Vagina (tissue), 2 donors: ENCODE measurements at regions not wholly inside any gene's neighbourhood (a gene's known extent, or its start where the extent isn't known, plus 50 kb on each side); places are given as distances from the start of the nearest gene placed in this dataset.

Experiments
- DNase-seq, 2 donors: peaks; one replicate each; pipeline ENCODE4 v3.0.0-alpha.2; 2017; ENCODE audit errors: extremely low spot score in 2 of 2
- H3K27ac ChIP-seq: fragments of 200-600 bp; sonication (generic); one replicate; pipeline ENCODE4 v1.5.1; 2019
- H3K27me3 ChIP-seq: fragments of 200-600 bp; sonication (generic); one replicate; pipeline ENCODE4 v1.5.1; 2019
- H3K36me3 ChIP-seq, 2 donors: fragments of 200-600 bp; sonication (generic); one replicate each; pipeline ENCODE4 v1.5.1; 2017 to 2019
- H3K4me1 ChIP-seq: fragments of 200-600 bp; sonication (generic); one replicate; pipeline ENCODE4 v1.5.1; 2019
- H3K4me3 ChIP-seq, 2 donors: fragments of 200-600 bp; sonication (generic); 1 replicate in 1 of 2; 2 replicates in 1 of 2; pipeline ENCODE4 v1.5.1; 2016 to 2019
- H3K9me3 ChIP-seq: fragments of 200-600 bp; sonication (generic); one replicate; pipeline ENCODE4 v1.5.1; 2019
- POLR2A ChIP-seq, 2 donors: fragments of 450-650 bp; IDR thresholded peaks; one replicate each; pipeline ENCODE4 v1.6.1; 2017; ENCODE audit warnings: antibody characterized with exemption in 2 of 2, mild to moderate bottlenecking in 2 of 2, moderate library complexity in 2 of 2
- POLR2AphosphoS5 ChIP-seq, 2 donors: sonication (generic); formaldehyde crosslinking; IDR thresholded peaks; one replicate each; pipeline ENCODE4 v1.9.0; 2017; ENCODE audit warnings: antibody characterized with exemption in 2 of 2, mild to moderate bottlenecking in 2 of 2, low read depth in 1 of 2; ENCODE audit not compliant: insufficient read depth in 1 of 2
- intact Hi-C: fragments of 100-400 bp; cut with DNase I; formaldehyde crosslinking; loops from one replicate; pipeline ENCODE4 v1.15.1; 2023
- TF ChIP-seq, protein P1 (sequence below), 3 experiments: fragments of 450-650 bp in 2 of 3; fragments of 200-600 bp in 1 of 3; sonication (generic) in 1 of 3; IDR thresholded peaks; one replicate each; pipeline ENCODE4 v1.5.1; 2017 to 2019; ENCODE audit warnings: antibody characterized with exemption in 3 of 3, mild to moderate bottlenecking in 2 of 3, moderate library complexity in 2 of 3

GRCh38 chr10:107859065-107859464, 694.6 kb upstream of the SORCS1 start:
- Histone ChIP-seq H3K27me3 (no peaks in the 10 kb centered on the region), H3K36me3 (no peaks in the 10 kb centered on the region), H3K4me3 (no peak overlapping the region), H3K4me1 (no peaks in the 10 kb centered on the region), H3K9me3 (no peaks in the 10 kb centered on the region), H3K27ac (no peak overlapping the region)
- TF ChIP-seq, protein P1, sequence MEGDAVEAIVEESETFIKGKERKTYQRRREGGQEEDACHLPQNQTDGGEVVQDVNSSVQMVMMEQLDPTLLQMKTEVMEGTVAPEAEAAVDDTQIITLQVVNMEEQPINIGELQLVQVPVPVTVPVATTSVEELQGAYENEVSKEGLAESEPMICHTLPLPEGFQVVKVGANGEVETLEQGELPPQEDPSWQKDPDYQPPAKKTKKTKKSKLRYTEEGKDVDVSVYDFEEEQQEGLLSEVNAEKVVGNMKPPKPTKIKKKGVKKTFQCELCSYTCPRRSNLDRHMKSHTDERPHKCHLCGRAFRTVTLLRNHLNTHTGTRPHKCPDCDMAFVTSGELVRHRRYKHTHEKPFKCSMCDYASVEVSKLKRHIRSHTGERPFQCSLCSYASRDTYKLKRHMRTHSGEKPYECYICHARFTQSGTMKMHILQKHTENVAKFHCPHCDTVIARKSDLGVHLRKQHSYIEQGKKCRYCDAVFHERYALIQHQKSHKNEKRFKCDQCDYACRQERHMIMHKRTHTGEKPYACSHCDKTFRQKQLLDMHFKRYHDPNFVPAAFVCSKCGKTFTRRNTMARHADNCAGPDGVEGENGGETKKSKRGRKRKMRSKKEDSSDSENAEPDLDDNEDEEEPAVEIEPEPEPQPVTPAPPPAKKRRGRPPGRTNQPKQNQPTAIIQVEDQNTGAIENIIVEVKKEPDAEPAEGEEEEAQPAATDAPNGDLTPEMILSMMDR (IDR thresholded peaks at IDR 0.05): no peak
- TF ChIP-seq POLR2AphosphoS5 (IDR thresholded peaks at IDR 0.05; ENCODE audit: insufficient read depth in 1 of 2, low read depth in 1 of 2) (no peak), POLR2A (IDR thresholded peaks at IDR 0.05) (no peak)
- no peak for DNase-seq
- intact Hi-C loops: no loop called here

DNA sequence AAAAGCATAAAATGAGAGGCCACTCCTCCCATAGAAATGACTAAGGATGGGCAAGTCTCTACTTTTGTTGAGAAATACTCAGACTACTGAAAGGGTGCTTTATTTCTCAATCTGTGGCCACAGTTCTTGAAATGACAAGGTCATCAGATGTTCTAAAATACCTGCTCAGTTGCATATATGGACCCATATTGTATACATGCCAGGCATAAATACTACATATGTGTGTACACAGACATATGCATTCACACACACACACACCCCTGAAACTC, 691.5 kb upstream of the SORCS1 start:
- no peak overlapping the region for H3K27ac ChIP-seq
- TF ChIP-seq POLR2AphosphoS5 (IDR thresholded peaks at IDR 0.05; ENCODE audit: insufficient read depth in 1 of 2, low read depth in 1 of 2) (no peak), POLR2A (IDR thresholded peaks at IDR 0.05) (no peak)
- TF ChIP-seq, protein P1 (IDR thresholded peaks at IDR 0.05): no peak
- H3K4me1 ChIP-seq: no peaks in the 10 kb centered on the region
- H3K36me3 ChIP-seq: no peaks in the 10 kb centered on the region
- no peaks in the 10 kb centered on the region for H3K9me3 ChIP-seq
- H3K27me3 ChIP-seq: no peaks in the 10 kb centered on the region
- H3K4me3 ChIP-seq: no peak overlapping the region
- DNase-seq: no peak
- intact Hi-C loops: no loop called here

- TF ChIP-seq POLR2A (IDR thresholded peaks at IDR 0.05): no peak
- TF ChIP-seq, protein P1 (IDR thresholded peaks at IDR 0.05): no peak
- Histone ChIP-seq H3K4me3 (no peak overlapping the region), H3K9me3 (no peaks in the 10 kb centered on the region), H3K36me3 (no peaks in the 10 kb centered on the region), H3K4me1 (no peaks in the 10 kb centered on the region), H3K27ac (no peak overlapping the region), H3K27me3 (no peaks in the 10 kb centered on the region)
- DNase-seq: no peak
- intact Hi-C loops: no loop called here
Observed at GRCh38 chr10:107855301-107856046, 691.0 kb upstream of the SORCS1 start.

GRCh38 chr10:107848726-107849360, 684.3 kb upstream of the SORCS1 start:
- TF ChIP-seq, protein P1 (IDR thresholded peaks at IDR 0.05): no peak
- TF ChIP-seq POLR2AphosphoS5 (IDR thresholded peaks at IDR 0.05; ENCODE audit: insufficient read depth in 1 of 2, low read depth in 1 of 2) (no peak), POLR2A (IDR thresholded peaks at IDR 0.05) (no peak)
- H3K27me3 ChIP-seq: no peaks in the 10 kb centered on the region
- no peaks in the 10 kb centered on the region for H3K9me3 ChIP-seq
- H3K36me3 ChIP-seq: no peaks in the 10 kb centered on the region
- no peak overlapping the region for H3K4me3 ChIP-seq
- no peak for DNase-seq
- H3K4me1 ChIP-seq: no peaks in the 10 kb centered on the region
- H3K27ac ChIP-seq: no peak overlapping the region
- intact Hi-C loops: no loop called here

- Histone ChIP-seq H3K9me3 (no peaks in the 10 kb centered on the region), H3K4me1 (no peaks in the 10 kb centered on the region), H3K27ac (no peak overlapping the region), H3K4me3 (no peak overlapping the region), H3K27me3 (no peaks in the 10 kb centered on the region), H3K36me3 (no peaks in the 10 kb centered on the region)
- TF ChIP-seq POLR2AphosphoS5 (IDR thresholded peaks at IDR 0.05; ENCODE audit: insufficient read depth in 1 of 2, low read depth in 1 of 2) (no peak), POLR2A (IDR thresholded peaks at IDR 0.05) (no peak)
- no peak for DNase-seq
- intact Hi-C loops: no loop called here
Observed at GRCh38 chr10:107847620-107848019, 683.1 kb upstream of the SORCS1 start.
